K562 (cell line): ENCODE measurements at regions not wholly inside any gene's neighbourhood (a gene's known extent, or its start where the extent isn't known, plus 50 kb on each side); places are given as distances from the start of the nearest gene placed in this dataset. TPM values are rescaled to one million over a fixed set of nuclear protein-coding genes. Genes with fewer than 3 reads are reported as not detected.

ENCODE experiments used
- CREBBP ChIP-seq: IDR thresholded peaks from one replicate; pipeline ENCODE4 v1.6.1; 2012; ENCODE audit warnings: low read depth, mild to moderate bottlenecking, control low read depth, inconsistent platforms, low read length
- ESRRA ChIP-seq: fragments of 450-650 bp; IDR thresholded peaks from 2 replicates; pipeline ENCODE4 v1.6.1; 2014; ENCODE audit warnings: low read depth, mild to moderate bottlenecking, moderate library complexity, borderline replicate concordance
- MCM5 ChIP-seq: fragments of 450-650 bp; IDR thresholded peaks from 2 replicates; pipeline ENCODE4 v1.6.1; 2016; ENCODE audit warnings: low read depth
- MCM7 ChIP-seq, 2 experiments: fragments of 450-650 bp; IDR thresholded peaks; 2 replicates each; pipeline ENCODE4 v1.6.1; 2016 to 2018
- MTA2 ChIP-seq: fragments of 450-650 bp; IDR thresholded peaks from 2 replicates; pipeline ENCODE4 v1.6.1; 2016; ENCODE audit warnings: low read depth
- NBN ChIP-seq: fragments of 450-650 bp; IDR thresholded peaks from 2 replicates; pipeline ENCODE4 v1.6.1; 2016; ENCODE audit warnings: low read depth, mild to moderate bottlenecking
- NFRKB ChIP-seq: fragments of 450-650 bp; IDR thresholded peaks from 2 replicates; pipeline ENCODE4 v1.6.1; 2016; ENCODE audit warnings: low read depth
- OTX1 ChIP-seq: fragments of 450-650 bp; formaldehyde crosslinking; IDR thresholded peaks from 2 replicates; pipeline ENCODE4 v1.4.0; 2022; ENCODE audit warnings: mild to moderate bottlenecking
- TRIM24 ChIP-seq, 2 experiments: fragments of 450-650 bp; IDR thresholded peaks; 2 replicates each; pipeline ENCODE4 v1.6.1; 2016
- ZBTB7A ChIP-seq: IDR thresholded peaks from 2 replicates; pipeline ENCODE4 v1.6.1; 2011; ENCODE audit warnings: low read depth, mild to moderate bottlenecking, low read length, moderate library complexity, borderline replicate concordance; ENCODE audit not compliant: control insufficient read depth
- ZNF253 ChIP-seq: fragments of 250-450 bp; sonication (Bioruptor Pico); conservative IDR thresholded peaks from 2 replicates; pipeline ENCODE4 v1.6.1; 2021; ENCODE audit warnings: mild to moderate bottlenecking
- microRNA-seq: library from miRNA; unstranded; fragments of <30 nt; microRNA quantifications from one replicate; pipeline ENCODE4, GENCODE V29; 2018; ENCODE audit warnings: borderline microRNAs expressed
- small RNA-seq: library from RNA; depleted of rRNA; stranded (forward); fragments of <200 nt; gene quantifications from one replicate; pipeline ENCODE3, GENCODE V24; 2014
- TF ChIP-seq, protein P1 (sequence below): fragments of 450-650 bp; IDR thresholded peaks from 2 replicates; pipeline ENCODE4 v1.6.1; 2016; ENCODE audit warnings: mild to moderate bottlenecking

DNA sequence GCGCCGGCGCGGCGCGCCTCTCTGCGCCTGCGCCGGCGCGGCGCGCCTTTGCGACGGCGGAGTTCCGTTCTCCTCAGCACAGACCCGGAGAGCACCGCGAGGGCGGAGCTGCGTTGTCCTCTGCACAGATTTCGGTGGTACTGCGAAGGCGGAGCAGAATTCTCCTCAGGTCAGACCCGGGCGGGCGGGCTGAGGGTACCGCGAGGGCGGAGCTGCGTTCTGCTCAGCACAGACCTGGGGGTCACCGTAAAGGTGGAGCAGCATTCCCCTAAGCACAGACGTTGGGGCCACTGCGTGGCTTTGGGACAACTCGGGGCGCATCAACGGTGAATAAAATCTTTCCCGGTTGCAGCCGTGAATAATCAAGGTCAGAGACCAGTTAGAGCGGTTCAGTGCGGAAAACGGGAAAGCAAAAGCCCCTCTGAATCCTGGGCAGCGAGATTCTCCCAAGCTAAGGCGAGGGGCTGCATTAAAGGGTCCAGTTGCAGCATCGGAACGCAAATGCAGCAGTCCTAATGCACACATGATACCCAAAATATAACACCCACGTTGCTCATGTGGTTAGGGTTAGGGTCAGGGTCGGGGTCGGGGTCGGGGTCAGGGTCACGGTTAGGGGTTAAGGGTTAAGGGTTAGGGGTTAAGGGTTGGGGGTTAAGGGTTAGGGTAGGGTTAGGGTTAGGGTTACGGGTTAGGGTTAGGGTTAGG, 168.4 kb downstream of the OR4F15 start (continued):
- TF ChIP-seq ZBTB7A (0 out of 2 replicates have a peak, but pooled peaks have one; percentile 47), OTX1 (CRISPR knock-in tag) (peak; percentile 66; the same call in 1 of the 2 replicates), ESRRA (peak; percentile 80; the same call in 1 of the 2 replicates), TRIM24 (IDR thresholded peaks at IDR 0.05) (peak; percentile 71 to 84; a peak in 2 of 4 replicates), MTA2 (peak; percentile 70), CREBBP (peak; percentile 67), ZNF253 (CRISPR knock-in tag) (0 out of 2 replicates have a peak, but pooled peaks have one; percentile 47), MCM5 (peak; percentile 98; the same call in 1 of the 2 replicates), MCM7 (IDR thresholded peaks at IDR 0.05) (peak in 1 of 2 experiments; percentile 98; a peak in 1 of 4 replicates), NBN (peak; percentile 96), NFRKB (0 out of 2 replicates have a peak, but pooled peaks have one; percentile 44)
- TF ChIP-seq, protein P1, sequence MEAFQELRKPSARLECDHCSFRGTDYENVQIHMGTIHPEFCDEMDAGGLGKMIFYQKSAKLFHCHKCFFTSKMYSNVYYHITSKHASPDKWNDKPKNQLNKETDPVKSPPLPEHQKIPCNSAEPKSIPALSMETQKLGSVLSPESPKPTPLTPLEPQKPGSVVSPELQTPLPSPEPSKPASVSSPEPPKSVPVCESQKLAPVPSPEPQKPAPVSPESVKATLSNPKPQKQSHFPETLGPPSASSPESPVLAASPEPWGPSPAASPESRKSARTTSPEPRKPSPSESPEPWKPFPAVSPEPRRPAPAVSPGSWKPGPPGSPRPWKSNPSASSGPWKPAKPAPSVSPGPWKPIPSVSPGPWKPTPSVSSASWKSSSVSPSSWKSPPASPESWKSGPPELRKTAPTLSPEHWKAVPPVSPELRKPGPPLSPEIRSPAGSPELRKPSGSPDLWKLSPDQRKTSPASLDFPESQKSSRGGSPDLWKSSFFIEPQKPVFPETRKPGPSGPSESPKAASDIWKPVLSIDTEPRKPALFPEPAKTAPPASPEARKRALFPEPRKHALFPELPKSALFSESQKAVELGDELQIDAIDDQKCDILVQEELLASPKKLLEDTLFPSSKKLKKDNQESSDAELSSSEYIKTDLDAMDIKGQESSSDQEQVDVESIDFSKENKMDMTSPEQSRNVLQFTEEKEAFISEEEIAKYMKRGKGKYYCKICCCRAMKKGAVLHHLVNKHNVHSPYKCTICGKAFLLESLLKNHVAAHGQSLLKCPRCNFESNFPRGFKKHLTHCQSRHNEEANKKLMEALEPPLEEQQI, result peak; percentile 81; the same call in 1 of the 2 replicates

Small RNAs in the stretch of these regions (microRNA-seq; reads per million reads assigned to microRNA genes)
- not detected for gene MIR1302-10
- gene MIR6859-3, result not detected

Small RNAs in the stretch of these regions (small RNA-seq; reads per million reads assigned to genes)
- gene AC140725.2, result not detected
- gene MIR6859-3, result not detected
